ENCODE measurements at regions not wholly inside any gene's neighbourhood (a gene's known extent, or its start where the extent isn't known, plus 50 kb on each side); places are given as distances from the start of the nearest gene placed in this dataset.
"Not testable (repeated sequence)": the region's sequence is repeated elsewhere in the genome, so short reads cannot be mapped to it uniquely, and the experiment has no call there.

GRCh38 chr14:71753976-71754375 lies 178.3 kb upstream of the RGS6 start:
- no peak overlapping the region for H3K4me3 ChIP-seq (ENCODE audit: insufficient read length, low read depth)
- TF ChIP-seq ZNF274 (IDR thresholded peaks at IDR 0.05; ENCODE audit: low read depth, low read length) (no peak), YY1 (IDR thresholded peaks at IDR 0.05; ENCODE audit: insufficient read depth, insufficient read length) (no peak), SUZ12 (IDR thresholded peaks at IDR 0.05; ENCODE audit: extremely low read depth, insufficient read depth, insufficient read length) (no peak)

GRCh38 chr14:71754422-71755095 lies 177.7 kb upstream of the RGS6 start:
- H3K4me1 ChIP-seq (ENCODE audit: insufficient read depth, insufficient read length) = no peaks in the 10 kb centered on the region
- no peak overlapping the region for H3K9ac ChIP-seq (ENCODE audit: insufficient read length, low read depth)
- no peaks in the 10 kb centered on the region for H3K27me3 ChIP-seq (ENCODE audit: insufficient read depth, insufficient read length)
- no peaks in the 10 kb centered on the region for H3K9me3 ChIP-seq (ENCODE audit: insufficient read depth, low read length)
- DNase-seq (ENCODE audit: low read depth, low spot score) = no peak
- no peaks in the 10 kb centered on the region for H3K36me3 ChIP-seq (ENCODE audit: insufficient read depth, insufficient read length, low read length)
- TF ChIP-seq SUZ12 (IDR thresholded peaks at IDR 0.05; ENCODE audit: extremely low read depth, insufficient read depth, insufficient read length) (no peak), ZNF274 (IDR thresholded peaks at IDR 0.05; ENCODE audit: low read depth, low read length) (no peak), YY1 (IDR thresholded peaks at IDR 0.05; ENCODE audit: insufficient read depth, insufficient read length) (no peak)
- no peak overlapping the region for H3K4me3 ChIP-seq (ENCODE audit: insufficient read length, low read depth)

More at GRCh38 chr14:71753976-71754375, 178.3 kb upstream of the RGS6 start:
- no peaks in the 10 kb centered on the region for H3K27me3 ChIP-seq (ENCODE audit: insufficient read depth, insufficient read length)
- no peaks in the 10 kb centered on the region for H3K36me3 ChIP-seq (ENCODE audit: insufficient read depth, insufficient read length, low read length)
- H3K9me3 ChIP-seq (ENCODE audit: insufficient read depth, low read length) = peaks cover 2% of the 10 kb centered on the region; the same call in 1 of the 2 replicates
- DNase-seq (ENCODE audit: low read depth, low spot score) = no peak
- H3K9ac ChIP-seq (ENCODE audit: insufficient read length, low read depth) = no peak overlapping the region
- H3K4me1 ChIP-seq (ENCODE audit: insufficient read depth, insufficient read length) = no peaks in the 10 kb centered on the region

GRCh38 chr14:71758229-71758951 lies 173.8 kb upstream of the RGS6 start:
- Histone ChIP-seq H3K9ac (ENCODE audit: insufficient read length, low read depth) (no peak overlapping the region), H3K36me3 (ENCODE audit: insufficient read depth, insufficient read length, low read length) (no peaks in the 10 kb centered on the region), H3K4me1 (ENCODE audit: insufficient read depth, insufficient read length) (no peaks in the 10 kb centered on the region), H3K4me3 (ENCODE audit: insufficient read length, low read depth) (no peak overlapping the region), H3K9me3 (ENCODE audit: insufficient read depth, low read length) (no peaks in the 10 kb centered on the region), H3K27me3 (ENCODE audit: insufficient read depth, insufficient read length) (no peaks in the 10 kb centered on the region)
- DNase-seq (ENCODE audit: low read depth, low spot score) = no peak
- TF ChIP-seq YY1 (IDR thresholded peaks at IDR 0.05; ENCODE audit: insufficient read depth, insufficient read length) (no peak), ZNF274 (IDR thresholded peaks at IDR 0.05; ENCODE audit: low read depth, low read length) (no peak), SUZ12 (IDR thresholded peaks at IDR 0.05; ENCODE audit: extremely low read depth, insufficient read depth, insufficient read length) (no peak)

DNA sequence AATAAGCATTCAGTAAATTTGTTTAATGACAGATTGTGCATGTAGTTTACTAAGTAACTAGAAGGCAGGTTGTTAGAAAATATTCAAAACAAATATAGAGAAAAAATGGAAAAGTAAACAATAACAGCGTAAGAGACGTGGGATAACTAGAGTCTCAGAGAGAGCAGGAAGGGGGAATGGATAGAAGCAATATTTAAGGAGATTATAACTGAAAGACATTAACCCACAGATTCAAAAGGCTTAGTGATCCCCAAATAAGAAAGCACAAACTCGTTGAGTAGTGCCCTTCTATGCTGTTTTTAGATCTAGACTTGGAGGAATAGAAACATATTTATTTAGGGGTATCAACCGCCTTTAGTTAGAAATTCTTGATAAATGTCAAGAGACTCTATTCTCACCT lies 169.7 kb upstream of the RGS6 start:
- TF ChIP-seq SUZ12 (IDR thresholded peaks at IDR 0.05; ENCODE audit: extremely low read depth, insufficient read depth, insufficient read length) (no peak), ZNF274 (IDR thresholded peaks at IDR 0.05; ENCODE audit: low read depth, low read length) (no peak), YY1 (IDR thresholded peaks at IDR 0.05; ENCODE audit: insufficient read depth, insufficient read length) (no peak)
- H3K27me3 ChIP-seq (ENCODE audit: insufficient read depth, insufficient read length) = no peaks in the 10 kb centered on the region
- H3K4me3 ChIP-seq (ENCODE audit: insufficient read length, low read depth) = no peak overlapping the region
- H3K4me1 ChIP-seq (ENCODE audit: insufficient read depth, insufficient read length) = no peaks in the 10 kb centered on the region
- no peak for DNase-seq (ENCODE audit: low read depth, low spot score)
- H3K9me3 ChIP-seq (ENCODE audit: insufficient read depth, low read length) = no peaks in the 10 kb centered on the region
- H3K36me3 ChIP-seq (ENCODE audit: insufficient read depth, insufficient read length, low read length) = no peaks in the 10 kb centered on the region
- no peak overlapping the region for H3K9ac ChIP-seq (ENCODE audit: insufficient read length, low read depth)

DNA sequence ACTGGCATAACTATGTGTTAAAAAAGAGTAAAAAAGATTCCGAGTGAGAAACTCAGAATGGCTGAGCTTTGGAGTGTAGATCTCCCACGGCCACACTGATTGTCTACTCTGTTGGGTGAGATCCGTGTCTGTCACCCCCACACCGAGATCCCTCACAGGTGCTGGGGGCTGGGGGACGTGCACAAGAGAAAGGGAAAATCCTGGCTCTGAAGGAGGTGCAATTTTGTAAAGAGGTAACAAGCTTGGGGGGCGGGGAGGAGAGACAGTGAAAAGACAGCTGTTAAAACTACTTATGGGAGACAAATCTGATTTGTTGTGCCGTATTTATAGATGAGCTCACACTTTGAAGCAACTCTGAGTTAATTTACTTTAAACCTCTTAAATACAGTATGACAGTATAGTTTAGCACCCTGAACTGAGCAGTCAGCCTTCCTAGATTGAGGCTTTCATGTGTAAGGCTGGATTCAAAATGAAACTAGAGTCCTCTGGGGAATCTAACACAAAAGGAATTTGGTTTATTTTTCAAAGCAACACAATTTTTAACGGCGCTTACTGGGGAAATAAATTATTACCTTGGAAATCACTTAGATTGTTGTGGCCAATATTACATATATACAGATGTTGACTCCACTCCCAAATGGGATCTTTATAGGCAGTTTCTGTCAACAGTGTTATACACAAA lies 167.4 kb upstream of the RGS6 start:
- no peak for DNase-seq (ENCODE audit: low read depth, low spot score)
- H3K9ac ChIP-seq (ENCODE audit: insufficient read length, low read depth) = no peak overlapping the region
- H3K9me3 ChIP-seq (ENCODE audit: insufficient read depth, low read length) = no peaks in the 10 kb centered on the region
- H3K4me3 ChIP-seq (ENCODE audit: insufficient read length, low read depth) = no peak overlapping the region
- TF ChIP-seq SUZ12 (IDR thresholded peaks at IDR 0.05; ENCODE audit: extremely low read depth, insufficient read depth, insufficient read length) (no peak), YY1 (IDR thresholded peaks at IDR 0.05; ENCODE audit: insufficient read depth, insufficient read length) (no peak), ZNF274 (IDR thresholded peaks at IDR 0.05; ENCODE audit: low read depth, low read length) (no peak)
- H3K27me3 ChIP-seq (ENCODE audit: insufficient read depth, insufficient read length) = no peaks in the 10 kb centered on the region
- no peaks in the 10 kb centered on the region for H3K4me1 ChIP-seq (ENCODE audit: insufficient read depth, insufficient read length)
- no peaks in the 10 kb centered on the region for H3K36me3 ChIP-seq (ENCODE audit: insufficient read depth, insufficient read length, low read length)

GRCh38 chr14:71765505-71765904 lies 166.7 kb upstream of the RGS6 start:
- Histone ChIP-seq H3K9me3 (ENCODE audit: insufficient read depth, low read length) (no peaks in the 10 kb centered on the region), H3K36me3 (ENCODE audit: insufficient read depth, insufficient read length, low read length) (no peaks in the 10 kb centered on the region), H3K27me3 (ENCODE audit: insufficient read depth, insufficient read length) (no peaks in the 10 kb centered on the region), H3K9ac (ENCODE audit: insufficient read length, low read depth) (no peak overlapping the region), H3K4me1 (ENCODE audit: insufficient read depth, insufficient read length) (no peaks in the 10 kb centered on the region), H3K4me3 (ENCODE audit: insufficient read length, low read depth) (no peak overlapping the region)
- DNase-seq (ENCODE audit: low read depth, low spot score) = no peak
- no peak for TF ChIP-seq ZNF274 (IDR thresholded peaks at IDR 0.05; ENCODE audit: low read depth, low read length)
- TF ChIP-seq YY1 (IDR thresholded peaks at IDR 0.05; ENCODE audit: insufficient read depth, insufficient read length) = no peak
- TF ChIP-seq SUZ12 (IDR thresholded peaks at IDR 0.05; ENCODE audit: extremely low read depth, insufficient read depth, insufficient read length) = no peak

DNA sequence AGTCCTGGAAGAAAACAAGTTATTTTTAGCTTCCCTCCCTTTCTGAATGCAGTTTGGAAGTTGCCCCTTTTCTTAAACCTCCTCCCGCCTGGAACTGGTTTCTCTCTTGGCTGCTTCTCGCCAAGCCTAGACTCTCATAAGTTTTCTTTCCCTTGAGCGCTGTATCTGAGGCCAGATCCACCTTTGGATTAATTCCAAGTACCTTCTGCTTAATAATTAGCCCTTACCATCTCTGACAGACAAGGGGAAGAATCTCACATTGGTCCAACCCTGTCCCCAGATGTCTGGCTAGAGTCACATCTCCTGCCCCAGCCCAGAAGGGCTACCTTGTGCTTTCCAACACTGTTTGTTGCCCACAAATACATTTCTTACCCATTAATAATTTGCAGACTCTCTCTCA lies 161.8 kb upstream of the RGS6 start:
- Histone ChIP-seq H3K9me3 (ENCODE audit: insufficient read depth, low read length) (peaks cover 28% of the 10 kb centered on the region; the same call in 1 of the 2 replicates), H3K9ac (ENCODE audit: insufficient read length, low read depth) (no peak overlapping the region), H3K36me3 (ENCODE audit: insufficient read depth, insufficient read length, low read length) (no peaks in the 10 kb centered on the region), H3K4me1 (ENCODE audit: insufficient read depth, insufficient read length) (no peaks in the 10 kb centered on the region), H3K27me3 (ENCODE audit: insufficient read depth, insufficient read length) (no peaks in the 10 kb centered on the region), H3K4me3 (ENCODE audit: insufficient read length, low read depth) (no peak overlapping the region)
- DNase-seq (ENCODE audit: low read depth, low spot score) = no peak
- TF ChIP-seq YY1 (IDR thresholded peaks at IDR 0.05; ENCODE audit: insufficient read depth, insufficient read length) (no peak), ZNF274 (IDR thresholded peaks at IDR 0.05; ENCODE audit: low read depth, low read length) (no peak), SUZ12 (IDR thresholded peaks at IDR 0.05; ENCODE audit: extremely low read depth, insufficient read depth, insufficient read length) (no peak)

- not testable (repeated sequence) for DNase-seq (ENCODE audit: low read depth, low spot score); H3K36me3 ChIP-seq (ENCODE audit: insufficient read depth, insufficient read length, low read length); H3K4me1 ChIP-seq (ENCODE audit: insufficient read depth, insufficient read length); H3K4me3 ChIP-seq (ENCODE audit: insufficient read length, low read depth); H3K27me3 ChIP-seq (ENCODE audit: insufficient read depth, insufficient read length); H3K9ac ChIP-seq (ENCODE audit: insufficient read length, low read depth)
- H3K9me3 ChIP-seq (ENCODE audit: insufficient read depth, low read length) = peaks cover 36% of the 10 kb centered on the region; the same call in 1 of the 2 replicates
These were observed 160.8 kb upstream of the RGS6 start for GRCh38 chr14:71771421-71771820.

GRCh38 chr14:71771996-71772395 lies 160.2 kb upstream of the RGS6 start:
- not testable (repeated sequence) for H3K4me3 ChIP-seq (ENCODE audit: insufficient read length, low read depth); H3K9ac ChIP-seq (ENCODE audit: insufficient read length, low read depth); H3K36me3 ChIP-seq (ENCODE audit: insufficient read depth, insufficient read length, low read length); H3K4me1 ChIP-seq (ENCODE audit: insufficient read depth, insufficient read length); H3K27me3 ChIP-seq (ENCODE audit: insufficient read depth, insufficient read length); DNase-seq (ENCODE audit: low read depth, low spot score)
- H3K9me3 ChIP-seq (ENCODE audit: insufficient read depth, low read length) = peaks cover 41% of the 10 kb centered on the region; the same call in 1 of the 2 replicates
